ENCODE measurements at regions not wholly inside any gene's neighbourhood (a gene's known extent, or its start where the extent isn't known, plus 50 kb on each side); places are given as distances from the start of the nearest gene placed in this dataset.

GRCh38 chr18:39846265-39846664 lies 2108.8 kb upstream of the PIK3C3 start:
- Histone ChIP-seq H3K9ac (ENCODE audit: low read length in 2 of 2) (no peak overlapping the region), H3K4me1 (ENCODE audit: control insufficient read depth, insufficient read depth, low read length) (peaks cover 5% of the 10 kb centered on the region), H3K4me3 (ENCODE audit: low read length in 2 of 2) (no peak overlapping the region), H3K36me3 (ENCODE audit: control insufficient read depth in 2 of 2, insufficient read depth in 2 of 2, low read length in 2 of 2) (no peaks in the 10 kb centered on the region), H3K9me3 (ENCODE audit: control insufficient read depth in 2 of 2, low read length in 2 of 2) (no peaks in the 10 kb centered on the region), H3K27ac (ENCODE audit: low read length) (no peak overlapping the region), H3K27me3 (ENCODE audit: control insufficient read depth in 1 of 2, insufficient read depth in 2 of 2, low read length in 2 of 2) (no peaks in the 10 kb centered on the region)

GRCh38 chr18:39845631-39846030 lies 2109.4 kb upstream of the PIK3C3 start:
- H3K9me3 ChIP-seq (ENCODE audit: control insufficient read depth in 2 of 2, low read length in 2 of 2) = no peaks in the 10 kb centered on the region
- no peak overlapping the region for H3K9ac ChIP-seq (ENCODE audit: low read length in 2 of 2)
- peaks cover 12% of the 10 kb centered on the region for H3K4me1 ChIP-seq (ENCODE audit: control insufficient read depth, insufficient read depth, low read length)
- no peak overlapping the region for H3K4me3 ChIP-seq (ENCODE audit: low read length in 2 of 2)
- no peaks in the 10 kb centered on the region for H3K27me3 ChIP-seq (ENCODE audit: control insufficient read depth in 1 of 2, insufficient read depth in 2 of 2, low read length in 2 of 2)
- no peaks in the 10 kb centered on the region for H3K36me3 ChIP-seq (ENCODE audit: control insufficient read depth in 2 of 2, insufficient read depth in 2 of 2, low read length in 2 of 2)
- H3K27ac ChIP-seq (ENCODE audit: low read length) = no peak overlapping the region

- H3K36me3 ChIP-seq (ENCODE audit: control insufficient read depth in 2 of 2, insufficient read depth in 2 of 2, low read length in 2 of 2) = no peaks in the 10 kb centered on the region
- peaks cover 13% of the 10 kb centered on the region for H3K4me1 ChIP-seq (ENCODE audit: control insufficient read depth, insufficient read depth, low read length)
- H3K4me3 ChIP-seq (ENCODE audit: low read length in 2 of 2) = no peak overlapping the region
- no peak overlapping the region for H3K27ac ChIP-seq (ENCODE audit: low read length)
- H3K9me3 ChIP-seq (ENCODE audit: control insufficient read depth in 2 of 2, low read length in 2 of 2) = no peaks in the 10 kb centered on the region
- H3K9ac ChIP-seq (ENCODE audit: low read length in 2 of 2) = no peak overlapping the region
- no peaks in the 10 kb centered on the region for H3K27me3 ChIP-seq (ENCODE audit: control insufficient read depth in 1 of 2, insufficient read depth in 2 of 2, low read length in 2 of 2)
Measured at GRCh38 chr18:39845106-39845505, 2109.9 kb upstream of the PIK3C3 start.

- H3K4me1 ChIP-seq (ENCODE audit: control insufficient read depth, insufficient read depth, low read length) = peaks cover 13% of the 10 kb centered on the region
- no peak overlapping the region for H3K4me3 ChIP-seq (ENCODE audit: low read length in 2 of 2)
- H3K27ac ChIP-seq (ENCODE audit: low read length) = no peak overlapping the region
- no peaks in the 10 kb centered on the region for H3K27me3 ChIP-seq (ENCODE audit: control insufficient read depth in 1 of 2, insufficient read depth in 2 of 2, low read length in 2 of 2)
- H3K9me3 ChIP-seq (ENCODE audit: control insufficient read depth in 2 of 2, low read length in 2 of 2) = no peaks in the 10 kb centered on the region
- no peak overlapping the region for H3K9ac ChIP-seq (ENCODE audit: low read length in 2 of 2)
- H3K36me3 ChIP-seq (ENCODE audit: control insufficient read depth in 2 of 2, insufficient read depth in 2 of 2, low read length in 2 of 2) = no peaks in the 10 kb centered on the region
Measured at GRCh38 chr18:39843546-39843945, 2111.5 kb upstream of the PIK3C3 start.

- Histone ChIP-seq H3K4me1 (ENCODE audit: control insufficient read depth, insufficient read depth, low read length) (peaks cover 13% of the 10 kb centered on the region), H3K9ac (ENCODE audit: low read length in 2 of 2) (no peak overlapping the region), H3K27ac (ENCODE audit: low read length) (no peak overlapping the region), H3K27me3 (ENCODE audit: control insufficient read depth in 1 of 2, insufficient read depth in 2 of 2, low read length in 2 of 2) (no peaks in the 10 kb centered on the region), H3K36me3 (ENCODE audit: control insufficient read depth in 2 of 2, insufficient read depth in 2 of 2, low read length in 2 of 2) (no peaks in the 10 kb centered on the region), H3K9me3 (ENCODE audit: control insufficient read depth in 2 of 2, low read length in 2 of 2) (no peaks in the 10 kb centered on the region), H3K4me3 (ENCODE audit: low read length in 2 of 2) (no peak overlapping the region)
Measured at GRCh38 chr18:39842366-39842914, 2112.6 kb upstream of the PIK3C3 start.

- peak overlapping the region; percentile 12 to 47 for H3K9ac ChIP-seq (ENCODE audit: low read length in 2 of 2)
- no peaks in the 10 kb centered on the region for H3K36me3 ChIP-seq (ENCODE audit: control insufficient read depth in 2 of 2, insufficient read depth in 2 of 2, low read length in 2 of 2)
- peaks cover 13% of the 10 kb centered on the region for H3K4me1 ChIP-seq (ENCODE audit: control insufficient read depth, insufficient read depth, low read length)
- H3K27ac ChIP-seq (ENCODE audit: low read length) = no peak overlapping the region
- peak overlapping the region; percentile 52 to 79 for H3K4me3 ChIP-seq (ENCODE audit: low read length in 2 of 2)
- H3K27me3 ChIP-seq (ENCODE audit: control insufficient read depth in 1 of 2, insufficient read depth in 2 of 2, low read length in 2 of 2) = no peaks in the 10 kb centered on the region
- H3K9me3 ChIP-seq (ENCODE audit: control insufficient read depth in 2 of 2, low read length in 2 of 2) = no peaks in the 10 kb centered on the region
Measured at GRCh38 chr18:39841482-39842365, 2113.3 kb upstream of the PIK3C3 start.

GRCh38 chr18:39840856-39841481 lies 2114.1 kb upstream of the PIK3C3 start:
- Histone ChIP-seq H3K27me3 (ENCODE audit: control insufficient read depth in 1 of 2, insufficient read depth in 2 of 2, low read length in 2 of 2) (no peaks in the 10 kb centered on the region), H3K9ac (ENCODE audit: low read length in 2 of 2) (no peak overlapping the region), H3K36me3 (ENCODE audit: control insufficient read depth in 2 of 2, insufficient read depth in 2 of 2, low read length in 2 of 2) (no peaks in the 10 kb centered on the region), H3K4me1 (ENCODE audit: control insufficient read depth, insufficient read depth, low read length) (peaks cover 13% of the 10 kb centered on the region), H3K9me3 (ENCODE audit: control insufficient read depth in 2 of 2, low read length in 2 of 2) (no peaks in the 10 kb centered on the region), H3K4me3 (ENCODE audit: low read length in 2 of 2) (peak overlapping the region; percentile 52 to 79), H3K27ac (ENCODE audit: low read length) (no peak overlapping the region)

- Histone ChIP-seq H3K36me3 (ENCODE audit: control insufficient read depth in 2 of 2, insufficient read depth in 2 of 2, low read length in 2 of 2) (no peaks in the 10 kb centered on the region), H3K4me1 (ENCODE audit: control insufficient read depth, insufficient read depth, low read length) (peaks cover 13% of the 10 kb centered on the region), H3K9me3 (ENCODE audit: control insufficient read depth in 2 of 2, low read length in 2 of 2) (no peaks in the 10 kb centered on the region), H3K27me3 (ENCODE audit: control insufficient read depth in 1 of 2, insufficient read depth in 2 of 2, low read length in 2 of 2) (no peaks in the 10 kb centered on the region), H3K27ac (ENCODE audit: low read length) (no peak overlapping the region), H3K4me3 (ENCODE audit: low read length in 2 of 2) (peak overlapping the region in 1 of 2 donors; percentile 79), H3K9ac (ENCODE audit: low read length in 2 of 2) (no peak overlapping the region)
Measured at GRCh38 chr18:39840406-39840805, 2114.6 kb upstream of the PIK3C3 start.

GRCh38 chr18:39839782-39840181 lies 2115.3 kb upstream of the PIK3C3 start:
- Histone ChIP-seq H3K36me3 (ENCODE audit: control insufficient read depth in 2 of 2, insufficient read depth in 2 of 2, low read length in 2 of 2) (no peaks in the 10 kb centered on the region), H3K27ac (ENCODE audit: low read length) (no peak overlapping the region), H3K9me3 (ENCODE audit: control insufficient read depth in 2 of 2, low read length in 2 of 2) (no peaks in the 10 kb centered on the region), H3K27me3 (ENCODE audit: control insufficient read depth in 1 of 2, insufficient read depth in 2 of 2, low read length in 2 of 2) (no peaks in the 10 kb centered on the region), H3K9ac (ENCODE audit: low read length in 2 of 2) (no peak overlapping the region), H3K4me3 (ENCODE audit: low read length in 2 of 2) (no peak overlapping the region), H3K4me1 (ENCODE audit: control insufficient read depth, insufficient read depth, low read length) (peaks cover 13% of the 10 kb centered on the region)

GRCh38 chr18:39838831-39839230 lies 2116.2 kb upstream of the PIK3C3 start:
- Histone ChIP-seq H3K9me3 (ENCODE audit: control insufficient read depth in 2 of 2, low read length in 2 of 2) (no peaks in the 10 kb centered on the region), H3K4me3 (ENCODE audit: low read length in 2 of 2) (no peak overlapping the region), H3K4me1 (ENCODE audit: control insufficient read depth, insufficient read depth, low read length) (peaks cover 13% of the 10 kb centered on the region), H3K27ac (ENCODE audit: low read length) (no peak overlapping the region), H3K27me3 (ENCODE audit: control insufficient read depth in 1 of 2, insufficient read depth in 2 of 2, low read length in 2 of 2) (no peaks in the 10 kb centered on the region), H3K9ac (ENCODE audit: low read length in 2 of 2) (no peak overlapping the region), H3K36me3 (ENCODE audit: control insufficient read depth in 2 of 2, insufficient read depth in 2 of 2, low read length in 2 of 2) (no peaks in the 10 kb centered on the region)

Data from stomach smooth muscle (tissue), 2 donors.